Lung (tissue), 11 donors: ENCODE measurements at regions not wholly inside any gene's neighbourhood (a gene's known extent, or its start where the extent isn't known, plus 50 kb on each side); places are given as distances from the start of the nearest gene placed in this dataset.

Source experiments
- ATAC-seq: fragments of 200-7000 bp; cut with Tn5 transposase; one replicate; pipeline ENCODE4 v1.9.1; 2020; ENCODE audit warnings: moderate number of reproducible peaks; ENCODE audit not compliant: insufficient read depth, low FRiP score
- DNase-seq, 3 donors: peaks; one replicate each; pipeline ENCODE4 v3.0.0-alpha.2; 2013 to 2017
- H3K27ac ChIP-seq, 2 donors: one replicate each; pipeline ENCODE4 v1.5.1; 2013; ENCODE audit warnings: mild to moderate bottlenecking in 2 of 2, moderate library complexity in 2 of 2, control low read depth in 1 of 2, inconsistent platforms in 1 of 2, low read depth in 1 of 2, low read length in 1 of 2
- H3K27me3 ChIP-seq, 3 donors: one replicate each; pipeline ENCODE4 v1.5.1; 2013; ENCODE audit warnings: low read length in 2 of 3; ENCODE audit not compliant: control insufficient read depth in 3 of 3, insufficient read depth in 3 of 3
- H3K36me3 ChIP-seq, 4 donors: one replicate each; pipeline ENCODE4 v1.5.1; 2013; ENCODE audit warnings: low read length in 4 of 4, mild to moderate bottlenecking in 1 of 4, moderate library complexity in 1 of 4; ENCODE audit not compliant: control insufficient read depth in 4 of 4, insufficient read depth in 4 of 4
- H3K4me1 ChIP-seq, 5 donors: one replicate each; pipeline ENCODE4 v1.5.1; 2013; ENCODE audit warnings: low read length in 5 of 5, mild to moderate bottlenecking in 2 of 5, moderate library complexity in 1 of 5; ENCODE audit not compliant: control insufficient read depth in 5 of 5, insufficient read depth in 5 of 5
- H3K4me3 ChIP-seq: one replicate; pipeline ENCODE4 v1.5.1; 2013; ENCODE audit warnings: mild to moderate bottlenecking, control low read depth, moderate library complexity
- H3K9ac ChIP-seq, 2 donors: one replicate each; pipeline ENCODE4 v1.5.1; 2013; ENCODE audit warnings: low read length in 2 of 2, control low read depth in 1 of 2; ENCODE audit not compliant: insufficient read depth in 1 of 2
- H3K9me3 ChIP-seq, 4 donors: one replicate each; pipeline ENCODE4 v1.5.1; 2013; ENCODE audit warnings: low read length in 3 of 4, mild to moderate bottlenecking in 1 of 4, moderate library complexity in 1 of 4; ENCODE audit not compliant: control insufficient read depth in 4 of 4, insufficient read depth in 3 of 4
- CTCF ChIP-seq: IDR thresholded peaks from 2 replicates; pipeline ENCODE4 v1.5.1; 2012; ENCODE audit warnings: mild to moderate bottlenecking; ENCODE audit errors: control extremely low read depth, extremely low read depth
- WGBS, 2 donors: extraction: QIAGEN DNeasy Blood & Tissue Kit; methylation state at CpG; one replicate each; pipeline ENCODE4 v1.1.7; 2013; 5-methylcytosine and 5-hydroxymethylcytosine counted together
- donor health status: control.
- donor health status: control.
- donor health status: Bipolar disorder and iron deficiency.
- donor health status: healthy.
- donor health status: DM: yes; HTN: yes; CAD: no.

- ATAC-seq (no peak), DNase-seq (no peak)
- Histone ChIP-seq H3K4me3 (no peak overlapping the region), H3K9me3 (no peaks in the 10 kb centered on the region), H3K9ac (no peak overlapping the region), H3K27me3 (no peaks in the 10 kb centered on the region), H3K4me1 (no peaks in the 10 kb centered on the region), H3K27ac (no peak overlapping the region), H3K36me3 (no peaks in the 10 kb centered on the region)
- WGBS, 2 donors, result 57 to 76% methylated on average over 5 of the region's 5 CpGs
- TF ChIP-seq CTCF, result no peak
Measured at GRCh38 chr3:189577050-189577951, 53.9 kb upstream of the TP63 start.

GRCh38 chr3:189580190-189580589 is 51.0 kb upstream of the TP63 start:
- ATAC-seq, result no peak
- no peaks in the 10 kb centered on the region for H3K4me1 ChIP-seq
- H3K9ac ChIP-seq, result no peak overlapping the region
- WGBS, 2 donors, result 83 to 84% methylated on average over 2 of the region's 2 CpGs
- no peaks in the 10 kb centered on the region for H3K27me3 ChIP-seq
- H3K27ac ChIP-seq, result no peak overlapping the region
- H3K4me3 ChIP-seq, result no peak overlapping the region
- TF ChIP-seq CTCF, result no peak
- no peaks in the 10 kb centered on the region for H3K36me3 ChIP-seq
- no peaks in the 10 kb centered on the region for H3K9me3 ChIP-seq
- DNase-seq, result no peak
